Testis (tissue), 2 donors: ENCODE measurements at regions not wholly inside any gene's neighbourhood (a gene's known extent, or its start where the extent isn't known, plus 50 kb on each side); places are given as distances from the start of the nearest gene placed in this dataset.

Source experiments
- DNase-seq: peaks from one replicate; pipeline ENCODE4 v3.0.0-alpha.2; 2019
- H3K27ac ChIP-seq, 2 donors: fragments of 200-600 bp; sonication (generic); one replicate each; pipeline ENCODE4 v1.5.1; 2019
- H3K27me3 ChIP-seq: fragments of 200-600 bp; sonication (generic); one replicate; pipeline ENCODE4 v1.5.1; 2019
- H3K36me3 ChIP-seq: fragments of 200-600 bp; sonication (generic); one replicate; pipeline ENCODE4 v1.5.1; 2017; ENCODE audit warnings: low read depth; ENCODE audit errors: missing control alignments
- H3K4me1 ChIP-seq: fragments of 200-600 bp; sonication (generic); one replicate; pipeline ENCODE4 v1.5.1; 2019
- H3K4me3 ChIP-seq, 2 donors: fragments of 200-600 bp; sonication (generic); one replicate each; pipeline ENCODE4 v1.5.1; 2017 to 2019
- H3K9me3 ChIP-seq: fragments of 200-600 bp; sonication (generic); one replicate; pipeline ENCODE4 v1.5.1; 2017
- CTCF ChIP-seq, 3 experiments: fragments of 450-650 bp in 2 of 3; fragments of 200-600 bp in 1 of 3; sonication (generic) in 1 of 3; IDR thresholded peaks; one replicate each; pipeline ENCODE4 v1.5.1; 2016 to 2019; ENCODE audit warnings: antibody characterized with exemption in 3 of 3, mild to moderate bottlenecking in 2 of 3, moderate library complexity in 1 of 3
- POLR2A ChIP-seq: fragments of 450-650 bp; IDR thresholded peaks from one replicate; pipeline ENCODE4 v1.6.1; 2017; ENCODE audit warnings: antibody characterized with exemption, mild to moderate bottlenecking, moderate library complexity
- WGBS, 2 donors: methylation state at CpG; one replicate each; pipeline ENCODE4 v1.1.5; 2018; 5-methylcytosine and 5-hydroxymethylcytosine counted together
- intact Hi-C: fragments of 100-400 bp; cut with DNase I; formaldehyde crosslinking; loops from one replicate; pipeline ENCODE4 v1.15.1; 2023; ENCODE audit warnings: low total_unique reads

- Histone ChIP-seq H3K9me3 (no peaks in the 10 kb centered on the region), H3K36me3 (no peaks in the 10 kb centered on the region), H3K27ac (no peak overlapping the region), H3K27me3 (no peaks in the 10 kb centered on the region), H3K4me1 (no peaks in the 10 kb centered on the region), H3K4me3 (no peak overlapping the region)
- no peak for TF ChIP-seq POLR2A
- no peak for TF ChIP-seq CTCF (IDR thresholded peaks at IDR 0.05)
- 66 to 72% methylated on average over 2 of the region's 2 CpGs for WGBS, 2 donors
- intact Hi-C loops, result no loop called here
- DNase-seq, result no peak
Measured at GRCh38 chr5:60529001-60529400, 171.0 kb downstream of the DEPDC1B start.

- 71 to 74% methylated on average over 5 of the region's 5 CpGs for WGBS, 2 donors
- intact Hi-C loops, result no loop called here
- no peak overlapping the region for H3K27ac ChIP-seq
- TF ChIP-seq CTCF (IDR thresholded peaks at IDR 0.05) (no peak), POLR2A (no peak)
- H3K27me3 ChIP-seq, result no peaks in the 10 kb centered on the region
- no peaks in the 10 kb centered on the region for H3K9me3 ChIP-seq
- H3K4me1 ChIP-seq, result no peaks in the 10 kb centered on the region
- DNase-seq, result no peak
- no peaks in the 10 kb centered on the region for H3K36me3 ChIP-seq
- H3K4me3 ChIP-seq, result no peak overlapping the region
Measured at GRCh38 chr5:60527072-60527471, 172.9 kb downstream of the DEPDC1B start.

GRCh38 chr5:60526336-60526875 is 173.6 kb downstream of the DEPDC1B start:
- no peaks in the 10 kb centered on the region for H3K4me1 ChIP-seq
- H3K27ac ChIP-seq, result no peak overlapping the region
- no peaks in the 10 kb centered on the region for H3K9me3 ChIP-seq
- H3K36me3 ChIP-seq, result no peaks in the 10 kb centered on the region
- TF ChIP-seq CTCF (IDR thresholded peaks at IDR 0.05) (no peak), POLR2A (no peak)
- no peaks in the 10 kb centered on the region for H3K27me3 ChIP-seq
- no peak overlapping the region for H3K4me3 ChIP-seq
- DNase-seq, result no peak
- WGBS, 2 donors, result 80 to 83% methylated on average over 8 of the region's 8 CpGs
- intact Hi-C loops, result no loop called here

- intact Hi-C loops, result no loop called here
- no peaks in the 10 kb centered on the region for H3K9me3 ChIP-seq
- no peak overlapping the region for H3K27ac ChIP-seq
- H3K36me3 ChIP-seq, result no peaks in the 10 kb centered on the region
- no peak overlapping the region for H3K4me3 ChIP-seq
- 75 to 90% methylated on average over 4 of the region's 4 CpGs for WGBS, 2 donors
- H3K4me1 ChIP-seq, result no peaks in the 10 kb centered on the region
- H3K27me3 ChIP-seq, result no peaks in the 10 kb centered on the region
- DNase-seq, result no peak
- no peak for TF ChIP-seq CTCF (IDR thresholded peaks at IDR 0.05)
- no peak for TF ChIP-seq POLR2A
Measured at GRCh38 chr5:60522292-60522905, 177.6 kb downstream of the DEPDC1B start.
